ENCODE measurements at regions not wholly inside any gene's neighbourhood (a gene's known extent, or its start where the extent isn't known, plus 50 kb on each side); places are given as distances from the start of the nearest gene placed in this dataset.

GRCh38 chr5:92390657-92391056 is 1007.5 kb upstream of the ARRDC3 start:
- TF ChIP-seq EP300 (IDR thresholded peaks at IDR 0.05; ENCODE audit: borderline replicate concordance) (no peak), FOXM1 (IDR thresholded peaks at IDR 0.05; ENCODE audit: borderline replicate concordance, low read depth) (no peak), NFIC (IDR thresholded peaks at IDR 0.05) (no peak), USF1 (IDR thresholded peaks at IDR 0.05) (no peak), TAF1 (IDR thresholded peaks at IDR 0.05; ENCODE audit: low read depth) (no peak), REST (IDR thresholded peaks at IDR 0.05; ENCODE audit: low read depth) (no peak), MAX (IDR thresholded peaks at IDR 0.05) (no peak), TEAD4 (IDR thresholded peaks at IDR 0.05) (no peak), TCF12 (IDR thresholded peaks at IDR 0.05; ENCODE audit: low read depth) (no peak), YY1 (IDR thresholded peaks at IDR 0.05; ENCODE audit: low read depth) (no peak), RAD21 (IDR thresholded peaks at IDR 0.05; ENCODE audit: low read depth) (no peak), CEBPB (IDR thresholded peaks at IDR 0.05) (no peak), EGR1 (IDR thresholded peaks at IDR 0.05) (no peak), ZBTB7A (IDR thresholded peaks at IDR 0.05; ENCODE audit: low read depth) (no peak), CREB1 (IDR thresholded peaks at IDR 0.05; ENCODE audit: low read depth) (no peak)

GRCh38 chr5:92380069-92380770 is 997.1 kb upstream of the ARRDC3 start:
- no peak for TF ChIP-seq TCF12 (IDR thresholded peaks at IDR 0.05; ENCODE audit: low read depth)
- TF ChIP-seq YY1 (IDR thresholded peaks at IDR 0.05; ENCODE audit: low read depth) = no peak
- TF ChIP-seq TAF1 (IDR thresholded peaks at IDR 0.05; ENCODE audit: low read depth) = no peak
- TF ChIP-seq NFIC (IDR thresholded peaks at IDR 0.05) = no peak
- no peak for TF ChIP-seq FOXM1 (IDR thresholded peaks at IDR 0.05; ENCODE audit: borderline replicate concordance, low read depth)
- TF ChIP-seq EGR1 (IDR thresholded peaks at IDR 0.05) = no peak
- no peak for TF ChIP-seq TEAD4 (IDR thresholded peaks at IDR 0.05)
- TF ChIP-seq MAX (IDR thresholded peaks at IDR 0.05) = no peak
- TF ChIP-seq USF1 (IDR thresholded peaks at IDR 0.05) = no peak
- no peak for TF ChIP-seq REST (IDR thresholded peaks at IDR 0.05; ENCODE audit: low read depth)
- no peak for TF ChIP-seq EP300 (IDR thresholded peaks at IDR 0.05; ENCODE audit: borderline replicate concordance)
- TF ChIP-seq RAD21 (IDR thresholded peaks at IDR 0.05; ENCODE audit: low read depth) = no peak
- no peak for TF ChIP-seq ZBTB7A (IDR thresholded peaks at IDR 0.05; ENCODE audit: low read depth)
- no peak for TF ChIP-seq CEBPB (IDR thresholded peaks at IDR 0.05)
- TF ChIP-seq CREB1 (IDR thresholded peaks at IDR 0.05; ENCODE audit: low read depth) = no peak

GRCh38 chr5:92378966-92379611 is 996.0 kb upstream of the ARRDC3 start:
- TF ChIP-seq RAD21 (IDR thresholded peaks at IDR 0.05; ENCODE audit: low read depth) (no peak), YY1 (IDR thresholded peaks at IDR 0.05; ENCODE audit: low read depth) (no peak), REST (IDR thresholded peaks at IDR 0.05; ENCODE audit: low read depth) (no peak), TCF12 (IDR thresholded peaks at IDR 0.05; ENCODE audit: low read depth) (no peak), TEAD4 (IDR thresholded peaks at IDR 0.05) (no peak), TAF1 (IDR thresholded peaks at IDR 0.05; ENCODE audit: low read depth) (no peak)

GRCh38 chr5:92374859-92375258 is 991.7 kb upstream of the ARRDC3 start:
- no peak for TF ChIP-seq REST (IDR thresholded peaks at IDR 0.05; ENCODE audit: low read depth)
- TF ChIP-seq CEBPB (IDR thresholded peaks at IDR 0.05) = no peak
- no peak for TF ChIP-seq EP300 (IDR thresholded peaks at IDR 0.05; ENCODE audit: borderline replicate concordance)
